HG03558 (cell line): ENCODE measurements at regions not wholly inside any gene's neighbourhood (a gene's known extent, or its start where the extent isn't known, plus 50 kb on each side); places are given as distances from the start of the nearest gene placed in this dataset.
"Not testable (repeated sequence)": the region's sequence is repeated elsewhere in the genome, so short reads cannot be mapped to it uniquely, and the experiment has no call there.

Source experiments
- ATAC-seq: cut with Tn5 transposase; IDR thresholded peaks from one replicate; pipeline ENCODE4 v1.9.1; 2021; ENCODE audit warnings: moderate number of reproducible peaks; ENCODE audit not compliant: unreplicated experiment; ENCODE audit errors: extremely low read depth

DNA sequence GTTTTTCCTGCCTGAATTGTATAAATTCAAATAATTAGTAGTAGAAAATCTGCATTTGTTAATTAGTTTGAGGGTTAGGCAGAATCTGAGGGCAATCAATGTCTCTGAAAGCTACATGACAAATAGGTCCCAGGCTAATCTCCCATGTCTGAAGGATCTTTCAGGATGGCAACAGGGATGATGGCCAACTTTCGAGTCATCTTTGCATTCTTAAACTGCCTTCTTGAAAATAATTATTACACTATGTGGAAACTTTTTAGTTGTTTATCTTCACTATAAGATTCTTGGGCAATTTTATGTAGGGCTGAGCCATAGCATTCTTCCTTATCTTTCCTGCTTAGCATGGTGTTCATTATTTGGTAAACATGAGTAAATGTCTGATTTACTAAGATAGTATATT lies 490.3 kb upstream of the EPHA5 start:
- no peak for ATAC-seq

DNA sequence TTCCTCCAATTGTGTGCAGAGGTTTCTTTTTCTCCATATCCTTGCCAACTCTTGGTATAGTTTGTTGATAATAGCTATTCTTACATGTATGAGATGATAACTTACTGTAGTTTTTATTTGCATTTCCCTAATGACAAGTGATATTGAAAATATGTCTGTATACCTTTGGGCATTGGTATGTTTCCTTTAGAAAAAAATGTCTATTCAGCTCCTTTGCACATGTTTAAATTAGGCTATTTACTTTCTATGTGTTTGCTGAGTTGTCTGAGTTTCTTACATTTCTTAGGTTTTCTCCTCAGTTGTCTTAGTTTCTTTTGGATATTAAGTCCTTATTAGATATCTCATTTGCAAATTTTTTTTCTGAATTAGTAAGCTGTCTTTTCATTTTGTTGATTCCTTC lies 487.3 kb upstream of the EPHA5 start:
- ATAC-seq: no peak

DNA sequence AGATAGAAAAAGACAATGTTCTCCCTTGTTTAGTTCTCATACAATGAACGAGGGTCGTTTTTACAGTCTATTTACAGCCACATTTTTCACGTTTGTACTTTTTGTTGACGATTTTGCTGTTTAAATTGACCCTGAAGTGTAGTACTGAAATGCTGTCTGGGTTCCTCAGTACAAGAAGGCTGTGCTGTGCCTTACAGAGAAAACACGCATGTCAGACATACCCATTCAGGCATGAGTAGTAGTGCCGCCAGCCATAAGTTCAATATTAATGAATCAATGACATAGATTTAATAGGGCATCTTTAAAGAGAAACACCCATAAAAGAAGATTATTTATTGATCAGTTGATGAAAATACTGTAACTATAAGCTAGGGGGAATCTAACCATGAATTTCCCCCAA lies 459.8 kb upstream of the EPHA5 start:
- no peak for ATAC-seq

DNA sequence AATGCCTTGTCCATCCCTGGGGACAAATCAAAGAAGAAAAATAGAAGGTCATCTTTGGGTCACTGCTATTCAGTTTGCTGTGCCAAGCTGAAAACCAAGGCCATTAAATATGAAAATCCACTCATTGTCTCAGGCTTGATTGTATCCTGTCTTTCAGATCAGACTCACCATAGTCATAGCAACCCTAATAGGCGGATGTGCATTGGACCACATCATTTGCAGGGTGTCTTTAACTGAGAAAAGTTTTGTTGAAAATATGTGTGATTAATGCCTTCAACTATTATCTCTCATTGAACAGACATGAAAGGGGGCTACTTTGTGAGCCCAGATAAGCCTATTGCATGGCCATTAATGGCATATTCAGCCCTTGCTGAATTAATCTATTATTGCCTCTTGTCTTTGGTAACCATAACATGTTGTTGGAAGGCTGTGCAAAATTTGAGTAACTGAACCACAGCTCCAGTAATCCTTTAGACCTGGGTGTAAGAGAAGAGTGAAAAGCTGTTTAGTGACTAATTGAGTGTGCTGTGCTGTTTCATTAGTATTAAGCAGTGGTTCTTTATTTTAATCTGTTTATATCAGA lies 453.6 kb upstream of the EPHA5 start:
- ATAC-seq: no peak

DNA sequence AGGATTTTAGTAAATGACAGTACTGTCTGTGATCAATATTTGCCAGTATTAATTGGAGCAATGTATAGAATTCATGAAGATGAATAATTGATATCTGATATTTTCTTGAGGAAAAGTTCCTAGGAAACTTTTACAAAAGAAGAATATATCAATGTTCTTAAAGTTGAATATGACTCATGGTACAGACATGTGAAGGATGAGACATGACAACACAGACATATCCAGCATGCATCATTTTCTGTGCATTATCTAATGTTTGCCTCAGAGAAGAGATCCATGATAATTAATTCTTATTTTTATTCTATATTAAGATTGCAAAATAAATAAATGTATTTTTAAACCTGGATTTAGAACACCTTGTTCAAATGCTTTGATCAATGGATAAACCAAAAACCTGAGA lies 452.9 kb upstream of the EPHA5 start:
- ATAC-seq: no peak

DNA sequence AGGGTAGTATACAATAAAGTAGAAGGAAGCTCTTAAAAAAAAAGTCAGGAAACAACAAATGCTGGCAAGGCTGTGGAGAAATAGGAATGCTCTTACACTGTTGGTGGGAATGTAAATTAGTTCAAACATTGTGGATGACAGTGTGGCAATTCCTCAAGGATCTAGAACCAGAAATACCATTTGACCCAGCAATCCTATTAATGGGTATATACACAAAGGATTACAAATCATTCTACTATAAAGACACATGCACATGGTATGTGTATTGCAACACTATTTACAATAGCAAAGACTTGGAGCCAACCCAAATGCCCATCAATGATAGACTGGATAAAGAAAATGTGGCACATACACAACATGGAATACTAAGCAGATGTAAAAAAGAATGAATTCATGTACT lies 444.9 kb upstream of the EPHA5 start:
- ATAC-seq: not testable (repeated sequence)

DNA sequence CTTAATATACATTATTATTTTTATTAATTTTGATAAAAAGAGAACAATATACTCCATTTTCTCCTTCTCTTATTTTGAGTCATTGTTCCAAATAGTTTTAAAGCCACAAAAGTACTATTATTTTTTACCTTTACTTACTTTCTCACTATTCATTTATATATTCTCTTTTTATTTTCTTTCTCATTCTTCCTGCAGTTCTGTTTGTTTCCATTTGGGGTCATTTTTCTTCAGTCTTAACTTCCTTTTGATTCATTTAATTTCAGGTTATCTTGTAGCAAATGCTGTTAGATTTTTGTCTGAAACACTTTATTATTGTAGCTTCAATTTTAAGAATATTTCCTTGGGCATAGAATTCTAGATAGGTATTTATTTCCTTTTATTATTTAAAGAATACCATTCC lies 438.6 kb upstream of the EPHA5 start:
- ATAC-seq: no peak

DNA sequence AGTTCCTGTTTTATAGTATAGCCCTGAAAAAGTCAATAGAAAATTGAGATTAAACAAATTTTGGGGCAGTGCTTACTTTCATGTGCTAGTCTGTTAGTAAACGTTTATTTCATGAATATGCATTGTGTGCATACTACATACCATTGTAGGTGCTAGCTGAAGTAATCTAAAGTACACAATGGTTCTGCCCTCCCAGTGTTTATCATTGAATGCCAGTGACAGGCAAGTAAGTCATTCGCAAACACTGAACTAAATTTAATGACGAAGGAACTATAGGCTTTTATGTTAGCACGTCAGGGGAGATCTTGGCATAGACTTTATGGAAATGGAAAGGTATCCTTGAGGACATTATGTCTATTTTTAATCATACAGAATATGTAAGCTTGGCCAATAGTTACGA lies 426.9 kb upstream of the EPHA5 start:
- ATAC-seq: no peak

DNA sequence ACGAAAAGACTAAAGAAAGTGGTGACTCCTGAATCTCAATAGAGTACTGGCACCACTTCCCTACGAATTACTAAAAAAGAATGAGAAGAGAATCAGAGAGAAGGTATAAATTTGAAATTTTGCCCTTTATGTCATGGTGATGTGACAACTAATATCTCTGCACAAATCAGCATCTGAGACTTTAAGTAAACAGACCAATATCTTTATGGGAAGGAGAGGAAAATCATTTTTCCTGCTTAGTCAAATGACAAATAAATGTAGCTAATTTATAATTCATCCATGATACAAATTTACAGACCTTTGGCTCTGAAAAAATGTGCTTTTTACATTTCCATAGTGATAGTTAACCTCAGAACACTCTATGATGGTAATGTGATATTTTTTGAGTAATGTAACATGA lies 424.8 kb upstream of the EPHA5 start:
- no peak for ATAC-seq

DNA sequence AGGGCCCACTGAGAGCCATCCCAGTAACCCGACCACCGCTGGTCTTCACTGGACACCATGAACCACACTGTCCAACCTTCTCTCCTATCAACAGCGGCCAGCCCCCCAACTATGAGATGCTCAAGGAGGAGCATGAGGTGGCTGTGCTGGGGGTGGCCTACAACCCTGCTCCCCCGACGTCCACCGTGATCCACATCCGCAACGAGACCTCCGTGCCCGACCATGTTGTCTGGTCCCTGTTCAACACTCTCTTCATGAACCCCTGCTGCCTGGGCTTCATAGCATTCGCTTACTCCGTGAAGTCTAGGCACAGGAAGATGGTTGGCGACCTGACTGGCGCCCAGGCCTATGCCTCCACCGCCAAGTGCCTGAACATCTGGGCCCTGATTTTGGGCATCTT lies 423.8 kb upstream of the EPHA5 start:
- ATAC-seq: no peak

DNA sequence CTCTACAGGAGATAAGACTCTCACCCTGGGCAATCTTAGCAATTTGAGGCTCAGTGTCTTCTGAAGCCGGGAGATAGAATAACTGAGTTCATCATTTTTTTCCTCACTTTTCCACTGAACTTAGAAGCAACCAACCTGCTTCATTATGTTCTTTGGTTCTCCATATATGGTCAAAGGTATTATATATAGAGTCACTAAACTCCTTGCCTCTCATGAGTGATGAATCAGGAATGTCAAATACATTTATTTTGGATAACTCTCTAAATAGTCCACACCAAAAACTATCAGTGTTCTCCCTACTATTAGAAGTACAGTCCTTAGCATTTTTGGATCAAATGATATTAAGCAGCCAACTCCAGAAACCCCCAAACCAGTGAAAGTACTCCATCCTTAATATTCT lies 421.5 kb upstream of the EPHA5 start:
- no peak for ATAC-seq

DNA sequence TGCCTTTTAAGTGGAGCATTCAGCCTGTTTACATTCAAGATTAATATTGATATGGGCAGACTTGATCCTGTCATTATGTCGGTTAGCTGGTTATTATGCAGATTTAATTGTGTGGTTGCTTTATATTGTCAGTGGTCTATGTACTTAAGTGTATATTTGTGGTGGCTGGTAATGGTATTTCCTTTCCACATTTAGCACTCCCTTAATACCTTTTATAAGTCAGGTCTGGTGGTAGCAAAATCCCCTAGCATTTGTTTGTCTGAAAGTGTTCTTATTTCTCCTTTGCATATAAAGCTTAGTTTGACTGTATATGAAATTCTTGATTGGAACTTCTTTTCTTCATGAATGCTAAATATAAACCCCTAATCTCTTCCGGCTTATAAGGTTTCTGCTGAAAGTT lies 403.7 kb upstream of the EPHA5 start:
- ATAC-seq: no peak

DNA sequence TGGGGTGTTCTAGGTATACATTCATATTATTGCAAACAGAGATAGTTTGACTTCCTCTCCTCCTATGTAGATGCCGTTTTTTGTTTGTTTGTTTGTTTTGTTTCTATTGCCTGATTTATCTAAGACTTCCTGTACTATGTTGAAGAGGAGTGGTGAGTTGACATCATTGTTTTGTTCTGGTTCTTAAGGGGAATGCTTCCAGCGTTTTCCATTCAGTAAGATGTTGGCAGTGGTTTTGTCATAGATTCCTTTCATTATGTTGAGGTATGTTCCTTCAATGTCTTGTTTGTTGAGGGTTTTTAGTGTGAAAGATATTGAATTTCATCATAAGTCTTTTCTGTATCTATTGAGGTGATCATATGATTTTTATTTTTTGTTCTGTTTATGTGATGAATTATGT lies 401.6 kb upstream of the EPHA5 start:
- no peak for ATAC-seq

DNA sequence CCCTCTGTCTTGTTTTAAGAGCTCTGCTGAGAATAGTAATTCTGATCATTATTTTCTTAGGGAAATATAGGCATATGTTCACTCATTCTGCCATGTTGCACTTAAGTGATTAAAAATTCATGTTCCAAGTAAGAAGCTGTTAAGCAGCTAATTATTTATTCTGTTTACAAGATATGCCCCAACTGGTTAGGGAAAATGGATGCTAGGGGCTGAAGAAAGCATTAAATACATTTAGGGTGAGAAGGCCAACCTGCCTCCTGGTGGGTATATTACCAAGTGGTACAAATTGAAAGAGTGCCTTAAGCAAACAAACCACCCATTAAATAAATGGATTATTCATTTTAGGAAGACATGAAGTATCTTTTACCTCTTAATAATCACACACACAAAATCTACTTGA lies 392.6 kb upstream of the EPHA5 start:
- ATAC-seq: no peak

DNA sequence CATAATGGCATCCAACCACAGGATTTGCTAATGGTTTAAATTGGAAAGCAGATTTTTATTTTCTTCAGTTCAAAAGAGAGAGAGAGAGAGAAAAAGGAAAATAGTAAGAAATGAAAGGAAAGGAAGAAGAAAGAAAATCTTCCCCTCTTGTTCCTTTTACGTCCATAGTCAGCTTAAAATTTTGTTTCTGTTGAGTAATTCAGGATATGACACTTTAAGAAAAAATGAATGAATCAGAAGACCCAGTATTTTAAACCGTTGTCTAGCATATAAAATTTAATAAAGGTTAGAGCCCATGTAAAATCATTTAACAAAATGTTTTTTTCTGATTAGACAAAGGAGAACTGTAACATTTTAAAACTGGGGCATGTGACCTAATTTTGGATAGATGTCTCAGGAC lies 391.8 kb upstream of the EPHA5 start:
- no peak for ATAC-seq

DNA sequence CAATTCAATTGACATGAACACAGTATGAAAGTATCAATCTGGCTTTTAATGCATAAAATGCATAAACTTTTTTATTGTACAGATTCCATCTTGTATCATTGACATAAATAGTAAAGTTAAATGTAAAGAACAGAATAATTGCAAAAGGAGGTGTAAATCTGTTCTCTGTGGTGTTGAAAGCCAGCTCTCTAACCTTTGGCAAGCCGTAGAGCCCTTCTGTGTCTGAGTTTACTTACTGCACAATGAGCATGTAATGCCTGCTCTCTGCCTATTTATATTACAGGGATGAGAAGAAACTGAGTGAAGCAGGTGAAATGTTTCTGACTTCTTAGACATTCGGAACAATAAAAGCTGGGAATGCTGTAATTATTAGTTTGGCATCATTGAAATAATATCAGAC lies 389.3 kb upstream of the EPHA5 start:
- no peak for ATAC-seq

DNA sequence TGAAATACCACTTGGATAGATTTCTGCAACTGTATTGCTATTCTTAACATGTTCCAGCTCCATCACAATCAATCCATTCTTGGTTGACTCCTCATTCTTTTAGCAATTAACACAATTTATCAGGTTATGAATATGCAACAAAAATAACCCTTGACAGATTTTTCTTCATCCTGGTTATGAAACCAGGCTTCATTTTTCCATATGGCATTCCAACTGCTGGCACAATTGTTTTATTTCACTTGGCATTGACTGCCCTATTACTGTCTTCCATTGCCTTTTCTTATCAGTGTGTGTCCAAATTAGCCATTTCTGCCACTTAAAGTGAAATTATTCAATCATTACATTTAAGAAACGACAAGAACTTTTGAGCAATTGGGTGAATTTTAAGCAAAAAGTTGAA lies 388.8 kb upstream of the EPHA5 start:
- ATAC-seq: no peak

DNA sequence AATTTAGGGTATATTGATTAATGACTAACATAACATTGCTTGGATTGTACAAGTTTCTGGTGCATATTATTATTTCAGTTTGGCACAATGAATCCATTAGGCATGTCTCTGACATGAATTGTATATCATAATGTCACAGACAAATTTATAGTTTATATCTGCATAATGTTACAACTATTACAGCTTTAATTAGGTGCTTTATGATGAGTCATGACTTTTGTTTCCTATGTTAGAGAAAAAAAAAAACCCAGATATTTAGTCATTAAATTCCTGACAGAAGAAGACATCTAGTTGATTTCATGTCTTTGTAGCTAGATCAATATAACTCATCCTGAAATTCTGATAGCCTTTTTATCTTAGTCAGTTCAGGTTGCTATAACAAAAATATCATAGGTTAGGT lies 385.7 kb upstream of the EPHA5 start:
- no peak for ATAC-seq

DNA sequence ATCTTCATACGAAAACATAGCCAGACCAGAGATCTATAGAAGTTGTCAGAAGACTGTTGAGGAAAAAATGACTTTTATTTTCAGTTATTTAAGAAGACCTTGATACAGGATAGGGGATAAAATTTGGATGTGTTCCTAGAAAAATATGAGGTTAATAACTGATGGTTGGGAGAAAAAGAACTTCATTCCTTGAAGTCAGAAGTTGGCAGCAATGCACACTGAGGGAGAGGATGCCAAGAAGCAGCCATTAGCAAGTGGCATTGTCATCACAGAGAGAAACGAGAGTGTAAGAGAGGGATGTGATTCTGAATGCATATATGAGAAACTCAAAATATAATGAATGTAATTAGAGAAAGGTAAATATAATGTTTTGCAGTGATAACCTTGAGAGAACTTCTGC lies 382.1 kb upstream of the EPHA5 start:
- no peak for ATAC-seq

DNA sequence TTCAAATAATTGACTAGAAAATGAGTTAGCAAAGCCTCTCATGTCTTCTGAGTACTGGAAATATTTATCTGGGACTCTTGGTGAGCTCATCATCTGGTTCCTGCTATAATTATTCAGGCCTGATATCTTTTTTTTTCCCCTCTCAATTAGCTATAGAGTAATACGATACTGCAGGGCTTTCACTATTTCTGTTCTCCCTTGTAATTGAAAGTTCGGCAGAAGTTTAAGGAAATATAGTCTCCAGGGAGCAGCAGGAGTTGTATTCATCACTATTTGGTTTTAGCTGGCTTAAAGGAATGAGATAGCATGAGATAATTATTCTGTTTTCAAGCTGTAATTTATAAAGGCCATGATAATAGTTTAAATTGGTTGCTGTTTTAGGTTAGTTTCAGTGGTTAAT lies 378.6 kb upstream of the EPHA5 start:
- no peak for ATAC-seq

DNA sequence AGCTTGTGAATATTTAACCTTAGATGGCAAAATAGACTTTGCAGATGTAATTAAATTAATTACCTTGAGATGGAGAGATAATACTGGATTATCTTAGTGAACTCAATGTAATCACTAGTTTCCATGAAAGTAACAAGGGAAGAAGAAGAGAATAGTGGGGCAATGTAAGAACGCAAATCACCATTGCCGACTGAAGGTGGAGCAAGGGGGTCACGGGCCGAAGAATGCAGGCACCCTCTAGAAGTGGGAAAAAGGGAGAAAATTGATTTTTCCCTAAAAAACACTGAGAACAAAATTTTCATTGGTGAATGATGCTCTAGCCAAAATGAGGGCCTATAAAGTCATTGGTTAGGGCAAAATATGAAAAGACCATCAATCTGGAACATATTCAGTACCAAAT lies 375.6 kb upstream of the EPHA5 start:
- no peak for ATAC-seq

DNA sequence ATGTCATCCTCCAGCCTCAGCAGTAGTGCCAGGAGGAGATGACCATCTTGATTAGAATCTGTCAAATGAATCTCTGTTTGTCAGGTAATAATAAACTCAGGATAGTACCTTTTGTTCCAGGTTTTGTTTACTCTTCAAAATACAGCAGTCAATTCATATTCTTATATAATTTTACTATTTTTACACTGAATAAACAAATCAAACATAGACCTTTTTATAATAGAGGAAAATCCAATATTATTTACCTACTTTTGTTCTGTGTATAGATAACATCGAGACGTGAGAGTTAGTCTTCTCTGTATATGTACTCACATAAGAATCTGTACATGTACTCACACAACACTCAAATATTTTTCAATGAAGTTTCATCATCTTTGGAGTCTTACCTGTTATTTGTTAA lies 365.4 kb upstream of the EPHA5 start:
- no peak for ATAC-seq

DNA sequence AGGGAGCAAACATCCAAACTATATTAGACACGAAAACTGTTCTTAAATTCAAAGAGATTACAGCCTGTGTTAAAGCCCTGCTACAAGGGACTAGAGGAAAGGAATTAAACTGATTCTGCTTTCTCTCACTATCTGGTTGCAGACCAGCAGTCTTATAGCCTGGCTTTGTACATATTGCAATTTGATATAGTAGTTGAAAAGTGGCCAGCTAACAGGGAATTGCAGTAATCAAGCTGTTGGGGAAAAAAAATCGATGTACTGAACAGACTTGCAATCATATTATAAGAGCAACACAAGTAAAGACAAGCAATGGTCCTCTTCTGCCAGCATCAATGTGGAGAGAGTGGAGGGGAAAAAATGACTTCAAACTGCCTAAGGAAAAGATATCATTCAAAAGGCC lies 364.4 kb upstream of the EPHA5 start:
- ATAC-seq: no peak
